IPS-18c (cell line): ENCODE measurements at regions not wholly inside any gene's neighbourhood (a gene's known extent, or its start where the extent isn't known, plus 50 kb on each side); places are given as distances from the start of the nearest gene placed in this dataset.

ENCODE experiments used
- H3K4me3 ChIP-seq: 2 replicates; pipeline ENCODE4 v1.7.0; 2013; ENCODE audit warnings: low read depth, mild to moderate bottlenecking, low read length, moderate library complexity; ENCODE audit not compliant: insufficient read depth
- H3K9me3 ChIP-seq: one replicate; pipeline ENCODE4 v1.6.1; 2013; ENCODE audit warnings: mild to moderate bottlenecking, low read length, moderate library complexity; ENCODE audit not compliant: control insufficient read depth, insufficient read depth

GRCh38 chr1:39128959-39129358, 75.5 kb upstream of the MACF1 start:
- Histone ChIP-seq H3K4me3 (no peak overlapping the region), H3K9me3 (no peaks in the 10 kb centered on the region)

- no peaks in the 10 kb centered on the region for H3K9me3 ChIP-seq
- H3K4me3 ChIP-seq = no peak overlapping the region
These were observed 75.0 kb upstream of the MACF1 start for GRCh38 chr1:39129514-39129913.

DNA sequence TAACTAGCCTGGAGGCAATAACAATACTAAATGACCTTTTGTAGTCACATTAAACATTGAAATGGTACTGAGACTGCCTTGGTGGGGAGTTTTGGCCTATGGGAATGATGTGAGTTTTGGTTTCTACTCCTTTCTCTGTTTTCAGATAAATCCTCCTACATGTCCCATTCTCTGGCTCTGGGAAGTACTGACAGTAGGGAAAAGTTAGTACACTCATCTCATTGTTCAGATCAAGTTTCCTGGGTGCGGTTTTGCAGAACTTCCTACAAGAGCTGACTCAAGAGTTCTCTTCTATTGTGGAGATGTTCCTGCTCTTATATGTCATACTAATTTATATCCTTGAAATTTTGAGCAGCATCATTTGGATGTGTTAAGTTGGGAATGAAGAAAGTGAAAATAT, 74.2 kb upstream of the MACF1 start:
- Histone ChIP-seq H3K4me3 (no peak overlapping the region), H3K9me3 (no peaks in the 10 kb centered on the region)

DNA sequence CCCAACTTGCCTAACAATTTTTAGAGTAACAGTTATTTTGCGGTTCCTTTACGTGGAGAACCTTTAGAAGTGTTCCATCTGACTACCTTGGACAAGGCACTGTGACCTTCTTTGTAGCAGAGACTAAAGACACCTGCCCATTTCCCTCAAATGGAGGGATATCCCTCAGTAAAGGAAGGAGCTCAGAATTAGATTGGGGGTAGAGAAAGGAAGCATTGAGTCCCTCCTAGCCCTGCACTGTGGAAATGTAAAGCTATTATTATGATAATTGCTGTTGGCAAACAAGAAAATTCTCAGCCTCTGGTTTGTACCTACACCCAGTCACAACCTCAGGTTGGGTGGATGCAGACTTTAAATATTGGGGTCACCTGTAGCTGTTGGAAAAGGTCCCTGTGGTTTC, 72.6 kb upstream of the MACF1 start:
- no peak overlapping the region; the same call in none of the 2 replicates for H3K4me3 ChIP-seq
- H3K9me3 ChIP-seq = no peaks in the 10 kb centered on the region

DNA sequence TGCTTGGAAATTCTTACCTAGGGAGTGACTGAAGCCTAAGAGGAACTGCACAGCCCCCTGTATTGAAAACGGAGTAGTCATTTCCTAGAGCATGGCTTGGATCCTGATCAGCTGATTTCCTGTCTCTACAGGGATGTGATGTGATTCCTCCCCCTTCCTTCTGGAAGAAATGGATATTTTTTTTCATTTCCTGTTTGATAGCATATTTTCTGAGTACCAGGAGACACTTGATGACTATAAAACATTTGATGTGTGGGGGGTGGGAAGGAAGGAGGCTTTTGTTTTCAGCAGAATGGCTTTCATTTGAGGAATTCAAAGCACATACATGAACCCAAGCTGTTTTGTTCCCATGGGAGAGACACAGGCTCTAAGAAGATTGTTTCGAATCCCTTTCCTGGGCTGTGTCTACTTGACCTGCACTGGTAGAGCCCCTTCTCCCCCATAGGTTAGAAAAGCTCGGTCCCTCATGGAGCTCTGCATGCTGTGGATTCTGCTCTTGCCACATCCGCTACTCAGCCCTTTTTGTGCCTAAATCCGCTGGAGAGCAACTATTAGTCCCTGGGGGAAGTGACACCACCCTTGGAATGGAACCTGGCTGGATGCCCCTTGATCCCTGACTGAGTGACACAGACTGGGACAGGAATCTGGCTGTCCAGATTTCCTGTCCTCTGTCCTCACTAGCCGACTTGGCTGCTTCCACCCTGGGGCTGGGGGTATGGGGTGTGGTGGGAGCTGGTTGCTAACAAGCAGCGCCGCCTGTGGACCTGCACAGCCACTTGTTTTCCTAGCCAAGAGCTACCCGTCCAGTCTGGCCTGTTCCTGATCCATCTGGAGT, 71.8 kb upstream of the MACF1 start:
- no peak overlapping the region; the same call in 1 of the 2 replicates for H3K4me3 ChIP-seq

GRCh38 chr1:39133340-39133684, 71.2 kb upstream of the MACF1 start:
- Histone ChIP-seq H3K9me3 (no peaks in the 10 kb centered on the region), H3K4me3 (no peak overlapping the region)

More for the DNA sequence above, 71.8 kb upstream of the MACF1 start:
- H3K9me3 ChIP-seq = no peaks in the 10 kb centered on the region

GRCh38 chr1:39134768-39135333, 69.6 kb upstream of the MACF1 start:
- H3K9me3 ChIP-seq = no peaks in the 10 kb centered on the region
- H3K4me3 ChIP-seq = no peak overlapping the region

GRCh38 chr1:39136638-39137037, 67.9 kb upstream of the MACF1 start:
- Histone ChIP-seq H3K9me3 (no peaks in the 10 kb centered on the region), H3K4me3 (no peak overlapping the region)

DNA sequence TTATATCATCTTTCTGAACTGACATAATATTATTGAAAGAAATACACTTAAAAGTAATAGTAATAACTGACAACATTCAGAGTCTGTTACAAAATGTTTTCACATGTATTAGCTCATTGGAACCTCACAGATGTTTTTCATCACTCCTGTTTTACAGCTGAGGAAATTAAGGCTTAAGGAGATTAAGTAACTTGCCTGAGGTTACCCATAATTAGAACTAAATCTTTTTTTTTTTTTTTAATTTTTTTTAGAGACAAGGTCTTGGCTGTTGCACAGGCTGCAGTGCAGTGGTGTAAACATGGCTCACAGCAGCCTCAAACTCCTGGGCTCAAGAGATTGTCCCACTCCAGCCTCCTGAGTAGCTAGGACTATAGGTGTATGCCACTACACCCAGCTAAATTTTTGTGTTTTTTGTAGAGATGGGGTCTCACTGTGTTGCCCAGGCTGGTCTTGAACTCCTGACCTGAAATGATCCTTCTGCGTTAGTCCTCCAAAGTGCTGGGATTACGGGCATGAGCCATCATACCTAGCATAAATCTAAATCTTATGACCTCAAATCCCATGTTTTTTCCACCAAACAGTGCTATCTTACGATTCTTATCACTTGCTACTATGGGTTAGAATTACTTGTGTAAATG, 64.7 kb upstream of the MACF1 start:
- Histone ChIP-seq H3K4me3 (no peak overlapping the region), H3K9me3 (no peaks in the 10 kb centered on the region)

GRCh38 chr1:39141925-39142324, 62.6 kb upstream of the MACF1 start:
- no peak overlapping the region for H3K4me3 ChIP-seq
- no peaks in the 10 kb centered on the region for H3K9me3 ChIP-seq

- Histone ChIP-seq H3K4me3 (no peak overlapping the region), H3K9me3 (no peaks in the 10 kb centered on the region)
These were observed 62.0 kb upstream of the MACF1 start for GRCh38 chr1:39142401-39143060.

DNA sequence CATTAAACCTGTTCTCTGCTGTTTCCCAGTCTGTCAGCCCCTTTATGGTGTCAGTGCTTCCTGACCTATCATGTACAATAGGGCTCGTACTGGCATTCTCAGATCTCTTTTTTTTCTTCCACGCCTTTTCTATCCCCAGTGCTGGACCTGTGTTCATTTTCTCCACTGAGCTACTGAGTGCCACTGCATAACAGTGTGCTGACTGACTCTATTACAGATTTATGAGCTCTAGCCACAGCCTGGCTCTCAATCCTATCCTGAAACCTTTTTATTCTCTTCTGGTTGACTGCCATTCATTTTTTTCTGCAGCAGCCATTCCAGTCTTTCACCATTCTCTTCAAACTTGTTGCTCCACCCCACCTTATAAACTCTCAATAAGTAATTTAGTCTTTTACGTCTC, 59.6 kb upstream of the MACF1 start:
- Histone ChIP-seq H3K4me3 (no peak overlapping the region), H3K9me3 (no peaks in the 10 kb centered on the region)

- H3K4me3 ChIP-seq = no peak overlapping the region
- H3K9me3 ChIP-seq = no peaks in the 10 kb centered on the region
These were observed 59.0 kb upstream of the MACF1 start for GRCh38 chr1:39145331-39145965.

- no peaks in the 10 kb centered on the region for H3K9me3 ChIP-seq
These were observed 57.8 kb upstream of the MACF1 start for GRCh38 chr1:39146681-39147080.

GRCh38 chr1:39147099-39148025, 57.1 kb upstream of the MACF1 start:
- H3K4me3 ChIP-seq = no peak overlapping the region
- no peaks in the 10 kb centered on the region for H3K9me3 ChIP-seq

More at GRCh38 chr1:39146681-39147080, 57.8 kb upstream of the MACF1 start:
- H3K4me3 ChIP-seq = no peak overlapping the region

GRCh38 chr1:39148942-39149341, 55.6 kb upstream of the MACF1 start:
- Histone ChIP-seq H3K4me3 (no peak overlapping the region), H3K9me3 (no peaks in the 10 kb centered on the region)
